GM21528 (cell line): ENCODE measurements at regions not wholly inside any gene's neighbourhood (a gene's known extent, or its start where the extent isn't known, plus 50 kb on each side); places are given as distances from the start of the nearest gene placed in this dataset.

ENCODE experiments used
- ATAC-seq: cut with Tn5 transposase; IDR thresholded peaks from one replicate; pipeline ENCODE4 v1.9.1; 2021; ENCODE audit warnings: mild to moderate bottlenecking, moderate library complexity; ENCODE audit not compliant: unreplicated experiment, low FRiP score

GRCh38 chr10:124346831-124347230 is 71.9 kb downstream of the OAT start:
- ATAC-seq, result no peak

GRCh38 chr10:124345521-124345920 is 73.2 kb downstream of the OAT start:
- no peak for ATAC-seq

DNA sequence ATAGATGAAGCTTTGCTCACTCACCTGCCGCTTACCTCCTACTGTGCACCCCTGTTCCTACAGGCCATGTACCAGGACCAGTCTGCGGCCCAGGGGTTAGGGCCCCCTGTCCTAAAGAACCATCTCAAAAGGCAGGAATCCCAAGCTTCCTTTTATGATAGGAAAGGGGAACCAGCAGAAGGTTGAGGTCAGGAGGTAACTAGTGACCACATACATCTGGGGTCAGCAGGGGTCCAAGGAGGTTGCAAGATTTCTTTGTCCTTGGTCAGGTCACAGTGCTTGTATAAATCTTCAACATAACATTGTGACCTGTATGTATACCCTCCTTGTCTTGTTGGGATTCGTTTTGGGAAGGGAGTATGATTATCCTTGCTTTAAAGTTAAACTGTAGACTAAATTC is 73.8 kb downstream of the OAT start:
- ATAC-seq, result no peak

- ATAC-seq, result no peak
These were observed 74.5 kb downstream of the OAT start for GRCh38 chr10:124344266-124344590.

DNA sequence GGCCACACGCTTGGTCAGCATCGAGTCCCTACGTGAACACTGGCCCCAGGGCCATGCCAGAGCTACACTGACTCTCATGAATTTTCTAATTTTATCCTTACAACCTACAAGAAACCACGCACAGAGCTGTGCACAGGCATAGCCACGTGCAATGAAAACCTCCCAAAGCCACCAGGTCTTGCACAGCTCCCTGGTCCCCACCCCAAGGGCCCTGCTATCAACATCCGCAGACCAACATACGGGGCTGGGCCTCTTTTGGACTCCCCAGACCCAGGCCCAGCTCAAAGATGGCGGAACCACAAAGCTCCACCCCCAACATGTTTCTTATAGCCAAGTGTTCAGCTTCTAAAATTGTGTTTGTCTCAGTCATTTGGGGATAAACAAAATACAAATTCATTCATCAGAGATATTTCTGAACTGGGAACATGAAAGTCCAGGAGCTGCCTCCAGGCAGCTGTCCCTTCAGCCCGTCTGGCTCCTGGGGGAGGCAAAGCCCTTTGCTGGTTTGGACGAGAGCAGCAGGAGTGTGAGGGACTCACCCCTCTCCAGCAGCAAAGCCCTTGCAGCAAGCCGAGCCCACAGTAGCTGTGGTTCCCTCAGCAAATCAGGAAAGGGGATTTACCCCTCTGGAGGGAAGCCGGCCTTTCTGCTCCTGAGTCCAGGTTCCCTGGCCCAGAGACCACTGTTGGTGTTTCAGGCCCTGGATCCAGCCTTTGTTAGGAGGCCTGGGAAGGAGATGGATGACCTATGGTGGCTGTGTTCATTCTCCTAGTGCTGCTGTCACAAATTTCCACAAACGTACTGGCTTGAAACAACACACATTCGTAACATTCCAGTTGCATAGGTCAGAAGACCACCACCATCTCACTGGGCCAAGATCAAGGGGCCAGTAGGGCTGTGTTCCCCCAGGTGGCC is 75.1 kb downstream of the OAT start:
- no peak for ATAC-seq

- ATAC-seq, result no peak
These were observed 75.9 kb downstream of the OAT start for GRCh38 chr10:124342821-124343170.

DNA sequence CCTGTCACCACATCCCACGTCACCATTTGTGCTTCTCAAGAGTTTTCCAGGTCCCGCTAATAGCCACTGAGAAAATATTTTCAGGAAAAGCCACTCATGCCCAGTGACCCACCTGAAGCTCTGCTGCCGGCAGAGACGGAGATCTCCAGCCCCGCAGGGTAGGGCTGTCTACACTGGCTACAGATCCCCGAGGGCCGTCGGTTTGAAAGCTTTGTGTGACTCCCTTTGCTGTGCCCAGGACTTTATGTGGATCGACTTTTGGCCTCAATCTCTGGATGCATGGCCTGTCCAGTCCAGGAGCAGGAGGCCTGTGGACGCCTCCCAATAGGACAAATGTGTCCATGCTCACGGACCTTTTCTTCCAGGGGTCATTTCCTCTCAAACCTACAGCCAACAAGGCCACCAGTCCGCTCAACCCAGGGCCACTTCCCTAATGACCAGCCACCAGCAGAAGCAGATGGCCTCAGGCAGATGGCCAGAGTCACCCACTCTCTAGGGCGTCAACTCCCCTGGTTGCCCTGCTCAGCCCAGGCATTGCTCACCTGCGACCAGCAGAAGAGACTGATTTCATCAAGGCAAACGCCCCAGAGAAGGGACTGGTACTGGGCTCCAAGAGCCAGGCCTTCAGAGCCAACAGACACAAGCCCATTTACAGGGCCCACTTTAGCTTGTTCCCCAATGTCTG is 76.4 kb downstream of the OAT start:
- ATAC-seq, result no peak

GRCh38 chr10:124341768-124342135 is 77.0 kb downstream of the OAT start:
- ATAC-seq, result no peak

GRCh38 chr10:124340033-124340760 is 78.5 kb downstream of the OAT start:
- no peak for ATAC-seq

DNA sequence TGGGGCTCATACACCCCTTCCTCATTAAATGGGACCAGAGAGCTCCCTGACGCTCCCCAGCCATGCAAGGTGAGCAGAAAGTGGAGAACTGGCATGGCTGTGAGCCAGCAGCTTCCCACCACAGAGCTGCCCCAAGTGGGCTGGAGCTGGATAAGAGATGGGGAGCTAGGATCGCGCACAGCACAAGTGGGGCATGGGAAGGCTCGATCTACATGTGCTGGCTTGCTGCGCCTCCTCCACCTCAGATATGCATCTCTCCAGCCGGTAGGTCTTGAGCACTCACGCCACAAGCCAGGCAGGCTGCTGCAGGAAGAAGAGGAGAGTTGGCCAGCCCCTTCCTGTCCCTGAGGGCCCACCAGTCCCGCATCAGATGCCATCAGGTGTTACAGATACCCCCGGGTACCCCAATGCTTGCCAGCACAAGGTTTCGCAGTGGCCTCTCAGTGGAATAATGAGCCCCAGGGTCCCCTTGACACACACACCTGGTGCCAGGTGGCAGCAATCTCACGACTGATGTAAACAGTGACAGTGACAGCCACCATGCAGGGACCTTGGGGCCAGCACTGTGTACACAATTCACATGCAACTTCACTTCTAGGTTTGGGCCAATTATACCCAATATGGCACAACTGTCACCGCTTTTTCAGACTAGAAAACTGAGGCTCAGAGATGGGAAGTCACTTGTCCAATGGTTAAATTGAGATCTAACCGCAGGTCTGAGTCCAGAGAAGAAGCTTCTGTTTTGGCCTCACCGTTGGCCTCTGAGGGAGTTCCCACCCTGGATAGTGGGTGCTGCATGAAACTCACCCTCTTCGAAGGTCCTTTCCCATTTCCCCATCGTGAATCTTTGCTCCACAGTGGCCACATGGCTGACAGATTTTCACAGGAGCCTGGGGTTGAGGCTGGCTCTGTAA is 79.3 kb downstream of the OAT start:
- no peak for ATAC-seq

DNA sequence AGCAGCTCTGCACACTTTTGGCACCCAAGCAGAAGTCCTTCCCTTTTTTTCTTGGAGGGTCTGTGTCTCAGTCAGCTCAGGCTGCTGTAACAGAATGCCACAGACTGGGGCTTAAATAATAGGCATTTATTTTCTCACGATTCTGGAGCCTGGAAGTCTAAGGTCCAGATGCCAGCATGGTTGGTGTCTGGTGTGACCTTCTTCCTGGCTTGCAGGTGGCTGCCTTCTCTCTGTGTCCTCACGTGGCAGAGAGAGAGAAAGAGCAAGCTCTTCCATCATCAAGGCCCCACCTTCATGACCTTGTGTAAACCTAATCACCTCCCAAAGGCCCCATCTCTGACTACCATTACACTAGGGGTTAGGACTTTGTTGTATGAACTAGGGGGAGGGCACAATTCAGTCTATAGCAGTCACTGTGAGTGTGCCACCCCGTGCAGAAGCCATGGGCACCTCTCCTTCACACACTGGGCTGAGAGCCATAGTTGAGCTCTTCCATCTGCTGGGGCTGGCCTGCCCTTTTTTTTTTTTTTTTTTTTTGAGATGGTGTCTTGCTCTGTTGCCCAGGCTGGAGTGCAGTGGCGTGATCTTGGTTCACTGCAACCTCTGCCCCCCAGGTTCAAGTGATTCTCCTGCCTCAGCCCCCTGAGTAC is 80.3 kb downstream of the OAT start:
- ATAC-seq, result no peak

DNA sequence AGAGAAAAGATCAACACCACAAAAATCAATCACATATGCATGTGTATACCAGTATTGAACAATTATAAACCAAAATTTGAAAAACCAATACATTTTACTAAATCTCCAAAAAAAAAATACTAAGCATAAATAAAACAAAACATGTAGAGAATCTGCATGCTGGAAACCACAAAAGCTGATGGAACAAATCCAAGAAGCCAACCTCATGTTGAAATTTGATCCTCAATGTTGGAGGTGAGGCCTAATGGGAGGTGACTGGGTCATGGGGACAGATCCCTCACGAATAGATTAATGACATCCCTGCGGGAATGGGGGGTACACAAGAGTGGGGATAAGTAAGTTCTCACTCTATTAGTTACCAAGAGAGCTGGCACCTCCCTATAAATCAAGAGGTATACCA is 82.5 kb downstream of the OAT start:
- ATAC-seq, result no peak

GRCh38 chr10:124333931-124334330 is 84.8 kb downstream of the OAT start:
- no peak for ATAC-seq

DNA sequence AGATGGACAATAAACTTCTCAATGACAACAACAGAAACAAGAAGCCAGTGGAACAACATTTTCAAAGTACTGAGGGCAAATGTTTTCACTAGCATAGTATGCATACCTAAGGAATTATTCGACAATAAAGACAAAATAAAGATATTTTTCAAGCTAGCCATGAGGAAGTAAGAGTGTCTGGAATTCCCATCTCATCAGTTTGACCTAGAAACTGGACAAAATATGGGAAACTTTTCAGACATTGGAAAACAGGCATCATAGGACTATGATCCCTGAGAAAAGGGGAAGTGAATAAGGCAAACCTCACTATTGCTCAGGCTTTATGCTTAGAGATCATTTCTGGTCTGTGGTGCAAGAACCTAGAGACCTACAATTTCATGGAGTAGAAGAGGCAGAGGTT is 86.3 kb downstream of the OAT start:
- no peak for ATAC-seq

DNA sequence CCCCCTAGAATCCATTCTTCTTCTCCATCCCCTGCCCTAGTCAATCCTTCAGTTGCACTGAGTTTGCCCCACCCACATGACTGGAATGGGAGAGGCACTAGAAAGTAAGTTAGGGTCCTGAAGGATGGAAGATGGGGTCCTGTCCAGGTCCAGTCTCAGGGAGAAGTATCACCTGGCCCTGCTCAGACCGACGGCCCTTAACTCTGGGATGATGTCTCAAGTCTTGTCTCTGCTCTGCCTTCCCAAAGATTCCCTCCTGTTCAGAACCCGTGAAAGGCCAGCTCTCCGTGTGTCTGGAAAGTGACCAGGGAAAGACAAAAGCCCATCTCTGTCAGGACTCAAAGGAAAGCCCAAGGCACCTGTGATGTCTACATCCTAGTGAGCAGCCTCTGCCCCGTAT is 88.8 kb downstream of the OAT start:
- ATAC-seq, result no peak

DNA sequence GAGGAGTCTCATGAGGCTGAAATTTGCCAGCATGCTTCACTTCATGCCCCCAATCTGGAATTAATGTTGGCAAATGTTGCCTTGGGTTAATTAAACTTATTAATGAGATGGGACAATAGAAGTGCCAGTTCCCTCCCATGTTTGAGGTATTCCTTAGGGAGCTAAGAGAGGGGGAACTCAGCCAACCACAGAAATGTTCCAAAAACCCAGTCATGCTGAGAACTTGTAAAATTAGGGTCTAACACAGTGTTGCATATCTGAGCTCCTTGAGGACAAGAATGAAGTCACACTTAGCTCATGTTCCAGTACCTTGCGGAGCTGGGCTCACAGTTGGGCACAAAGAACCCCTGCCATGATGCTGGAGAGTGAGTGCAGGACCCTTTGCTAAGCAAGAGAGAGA is 89.4 kb downstream of the OAT start:
- no peak for ATAC-seq

- no peak for ATAC-seq
These were observed 90.1 kb downstream of the OAT start for GRCh38 chr10:124328477-124329220.

DNA sequence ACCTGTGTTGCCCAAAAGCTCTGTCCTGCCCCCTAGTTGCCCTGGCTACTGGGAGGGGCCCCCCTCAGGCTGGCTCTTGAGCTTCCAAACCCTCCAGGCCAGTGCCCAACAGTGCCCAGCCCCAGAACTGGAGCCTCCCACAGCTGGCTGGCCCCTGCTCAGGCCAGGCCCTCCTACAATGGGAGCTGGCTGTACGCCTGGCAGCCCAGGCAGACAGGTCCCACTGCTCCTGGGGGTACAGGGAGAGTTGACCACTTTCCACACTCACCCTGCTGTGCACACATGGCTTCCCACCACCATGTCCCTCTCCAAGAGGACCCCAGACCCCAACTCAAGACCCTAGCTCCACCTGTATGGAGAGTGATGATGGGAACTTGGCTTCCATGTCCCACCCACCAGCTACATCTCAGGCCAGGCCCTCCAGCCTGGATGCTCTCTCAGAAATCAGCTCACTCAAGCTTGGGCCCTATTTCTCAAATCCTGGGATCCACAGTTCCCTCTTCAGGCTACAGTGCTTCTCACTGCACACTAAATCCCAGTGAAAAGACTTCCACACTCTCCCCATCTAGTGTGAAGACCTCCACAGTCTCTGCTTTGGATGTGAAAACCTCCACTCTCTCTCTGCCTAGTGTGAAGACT is 92.6 kb downstream of the OAT start:
- ATAC-seq, result no peak

DNA sequence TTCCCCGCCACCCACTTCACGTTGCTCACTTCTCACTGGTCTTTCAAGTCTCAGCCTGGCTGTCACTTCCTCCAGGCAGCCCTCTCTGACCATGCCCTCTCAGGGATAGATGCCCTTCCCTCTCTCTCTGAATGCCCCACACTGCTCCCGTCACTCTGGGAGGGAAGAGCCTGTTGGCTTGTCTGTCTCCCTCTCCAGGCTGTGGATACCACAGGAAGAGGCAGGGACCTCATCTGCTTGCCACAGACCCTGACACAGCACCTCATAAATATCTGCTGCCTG is 93.1 kb downstream of the OAT start:
- no peak for ATAC-seq
